ENCODE measurements at regions not wholly inside any gene's neighbourhood (a gene's known extent, or its start where the extent isn't known, plus 50 kb on each side); places are given as distances from the start of the nearest gene placed in this dataset.

DNA sequence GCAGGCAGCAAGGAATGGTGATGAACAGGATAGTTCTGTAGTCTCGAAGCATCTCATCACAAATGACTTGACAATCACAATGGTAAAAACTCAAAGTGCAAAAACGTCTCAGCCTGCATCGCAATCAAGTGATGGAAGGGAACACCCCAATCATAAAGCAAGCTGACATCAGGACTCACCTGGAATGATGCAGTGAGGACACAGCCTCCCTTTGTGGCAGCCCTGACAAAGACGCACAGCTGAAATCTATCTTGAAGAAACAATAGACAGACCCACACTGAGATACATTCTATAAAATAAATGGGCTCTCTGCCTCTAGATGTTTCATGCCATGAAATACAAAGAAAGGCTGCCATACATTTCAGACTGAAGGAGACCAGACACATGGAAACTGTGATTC, 748.0 kb upstream of the IGFBP3 start:
- no peak for TF ChIP-seq POLR2AphosphoS5 (IDR thresholded peaks at IDR 0.05; ENCODE audit: low read depth)
- TF ChIP-seq, protein P1, sequence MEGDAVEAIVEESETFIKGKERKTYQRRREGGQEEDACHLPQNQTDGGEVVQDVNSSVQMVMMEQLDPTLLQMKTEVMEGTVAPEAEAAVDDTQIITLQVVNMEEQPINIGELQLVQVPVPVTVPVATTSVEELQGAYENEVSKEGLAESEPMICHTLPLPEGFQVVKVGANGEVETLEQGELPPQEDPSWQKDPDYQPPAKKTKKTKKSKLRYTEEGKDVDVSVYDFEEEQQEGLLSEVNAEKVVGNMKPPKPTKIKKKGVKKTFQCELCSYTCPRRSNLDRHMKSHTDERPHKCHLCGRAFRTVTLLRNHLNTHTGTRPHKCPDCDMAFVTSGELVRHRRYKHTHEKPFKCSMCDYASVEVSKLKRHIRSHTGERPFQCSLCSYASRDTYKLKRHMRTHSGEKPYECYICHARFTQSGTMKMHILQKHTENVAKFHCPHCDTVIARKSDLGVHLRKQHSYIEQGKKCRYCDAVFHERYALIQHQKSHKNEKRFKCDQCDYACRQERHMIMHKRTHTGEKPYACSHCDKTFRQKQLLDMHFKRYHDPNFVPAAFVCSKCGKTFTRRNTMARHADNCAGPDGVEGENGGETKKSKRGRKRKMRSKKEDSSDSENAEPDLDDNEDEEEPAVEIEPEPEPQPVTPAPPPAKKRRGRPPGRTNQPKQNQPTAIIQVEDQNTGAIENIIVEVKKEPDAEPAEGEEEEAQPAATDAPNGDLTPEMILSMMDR (conservative IDR thresholded peaks at IDR 0.05; ENCODE audit: low read depth in 2 of 2), result no peak
